ENCODE measurements at regions not wholly inside any gene's neighbourhood (a gene's known extent, or its start where the extent isn't known, plus 50 kb on each side); places are given as distances from the start of the nearest gene placed in this dataset.

DNA sequence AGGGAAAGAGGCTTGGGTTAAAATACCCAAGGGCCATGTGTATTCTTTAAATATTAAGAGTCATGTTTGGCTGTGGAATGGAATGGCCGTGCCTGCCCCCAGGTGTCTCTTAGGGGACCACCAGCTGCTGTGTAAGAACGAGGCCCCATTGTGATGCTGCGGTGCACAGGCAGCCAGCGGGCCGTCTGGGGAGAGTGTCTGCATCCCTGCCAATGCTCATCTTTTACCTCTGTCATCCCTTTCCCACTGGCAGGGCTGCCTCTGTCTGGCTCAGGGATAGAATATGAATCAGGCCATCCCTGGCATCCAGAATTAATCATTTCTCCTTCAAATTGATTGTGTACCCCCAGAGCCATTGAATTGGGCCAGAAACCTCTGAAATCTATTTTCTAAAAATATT lies 137.8 kb upstream of the GALNT17 start:
- no peak for DNase-seq

DNA sequence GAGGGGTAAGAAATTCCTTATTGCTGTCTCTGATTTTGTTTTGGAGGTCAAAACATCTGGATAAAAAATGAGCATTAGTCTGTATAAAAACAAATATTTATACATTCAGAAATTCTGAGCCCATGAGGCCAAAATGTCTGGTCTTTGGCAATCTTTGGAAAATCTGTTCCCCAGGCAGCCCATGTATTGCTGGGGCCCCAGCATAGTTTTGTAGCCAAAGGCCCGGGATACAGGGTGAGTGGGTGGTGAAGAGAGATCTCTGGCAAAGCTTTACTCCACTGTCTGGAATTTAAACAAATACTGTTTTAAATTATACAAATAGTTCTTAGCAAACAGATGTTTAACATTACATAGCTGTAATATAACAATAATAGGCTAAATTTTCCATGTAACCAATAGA lies 134.7 kb upstream of the GALNT17 start:
- DNase-seq: no peak

DNA sequence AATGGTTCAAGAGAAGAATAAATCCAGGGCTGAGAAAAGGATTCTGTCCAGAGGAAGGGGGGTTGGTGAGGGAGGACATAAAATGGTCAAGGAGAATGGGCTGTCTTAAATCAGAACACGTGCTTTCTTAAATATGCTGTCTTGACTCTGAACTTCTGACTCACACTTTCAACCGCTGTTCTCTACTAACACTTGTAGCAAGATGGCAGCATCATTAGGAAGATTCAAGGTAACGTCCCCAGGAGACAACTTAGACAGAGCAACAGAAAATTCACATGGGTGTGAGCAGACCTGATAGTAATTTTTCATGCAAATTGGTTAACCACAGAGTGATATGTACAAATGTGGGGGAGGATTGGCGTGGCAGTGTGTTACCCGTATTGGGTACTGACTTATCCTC lies 126.8 kb upstream of the GALNT17 start:
- no peak for DNase-seq

DNA sequence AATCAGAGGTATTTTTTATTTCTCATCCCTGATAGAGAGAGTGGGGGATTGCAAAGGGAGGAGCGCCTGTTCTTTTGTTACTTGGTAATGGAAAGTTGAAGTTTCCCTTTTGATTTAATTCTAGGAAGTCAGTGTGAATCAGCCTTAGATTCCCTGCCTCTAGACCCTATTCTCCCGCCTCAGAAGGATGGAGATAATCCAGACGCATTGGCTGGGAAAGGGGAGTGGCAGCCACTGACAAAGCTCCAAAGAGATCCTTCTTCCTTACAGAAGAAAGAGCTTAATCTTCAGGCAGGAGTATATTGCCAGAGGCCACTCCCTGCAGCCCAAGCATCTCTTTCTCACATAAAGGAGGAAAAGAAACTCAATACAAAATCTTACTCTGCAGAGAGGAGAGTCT lies 122.3 kb upstream of the GALNT17 start:
- DNase-seq: no peak

DNA sequence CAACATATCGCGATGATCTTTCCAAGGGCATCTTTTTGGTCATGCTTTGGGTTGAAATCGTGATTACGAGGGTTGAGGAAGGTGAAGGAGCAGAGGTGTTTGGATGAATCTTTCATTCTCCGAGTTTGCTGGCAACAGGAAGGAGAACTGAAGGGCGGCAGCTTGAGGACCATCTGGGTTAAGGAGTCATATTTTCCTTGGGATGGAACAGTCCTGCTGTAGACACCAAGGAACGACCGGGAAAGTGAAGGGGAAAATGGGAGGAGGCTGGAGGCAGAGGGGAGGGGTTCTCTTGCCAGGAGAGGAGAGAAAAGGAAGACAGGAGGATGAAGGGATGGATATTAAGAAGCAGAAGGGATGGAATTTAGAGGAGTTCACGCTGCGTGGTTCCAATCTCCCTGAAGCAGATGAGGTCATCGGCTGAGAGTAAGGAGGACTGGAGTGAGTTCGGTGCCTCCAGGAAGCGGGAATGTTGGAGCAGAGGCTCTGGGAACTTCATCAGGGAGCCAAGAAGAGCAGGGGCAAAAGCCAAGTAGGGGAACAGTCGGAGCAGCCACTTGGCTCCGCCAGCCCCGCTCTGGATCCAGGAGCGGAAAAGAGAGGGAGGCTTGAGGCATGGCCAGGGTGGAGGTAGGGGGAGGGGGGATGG lies 116.6 kb upstream of the GALNT17 start:
- no peak for DNase-seq

DNA sequence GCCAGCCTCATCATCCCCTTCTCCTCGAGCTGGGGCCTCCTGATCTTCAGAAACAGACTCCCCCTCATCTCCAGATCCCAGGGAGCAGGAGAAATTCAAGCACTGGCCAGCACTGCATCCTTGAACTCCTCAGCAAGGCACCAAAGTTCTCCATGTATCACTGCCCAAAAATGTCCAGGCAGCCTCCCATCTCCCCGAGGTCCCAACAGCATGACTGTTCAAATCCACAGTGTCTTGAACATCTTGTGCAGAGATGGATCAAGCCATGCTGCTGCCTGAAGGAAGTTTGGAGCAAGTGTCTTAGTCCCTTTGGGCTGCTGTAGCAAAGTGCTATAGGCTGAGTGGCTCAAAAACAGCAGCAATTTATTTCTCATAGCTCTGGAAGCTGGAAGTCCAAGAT lies 115.5 kb upstream of the GALNT17 start:
- DNase-seq: no peak

DNA sequence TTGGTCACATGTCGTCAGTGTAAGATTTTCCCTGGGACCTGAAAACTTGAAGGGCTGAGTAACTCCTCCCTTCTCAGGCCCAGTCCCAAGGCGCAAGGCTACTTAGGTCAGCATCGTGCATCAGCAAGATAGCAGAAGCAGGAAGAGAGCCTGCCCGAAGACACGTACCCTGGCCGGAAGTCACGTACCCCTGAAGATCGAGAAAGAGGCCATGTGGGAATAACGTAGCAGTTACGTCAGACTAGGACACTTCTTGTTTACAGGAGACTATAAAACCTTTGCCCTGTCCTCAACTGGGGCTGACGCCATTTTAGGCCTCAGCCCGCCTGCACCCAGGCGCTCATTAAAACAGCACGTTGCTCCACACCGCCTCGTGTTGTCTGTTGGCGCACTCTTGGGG lies 114.3 kb upstream of the GALNT17 start:
- no peak for DNase-seq

DNA sequence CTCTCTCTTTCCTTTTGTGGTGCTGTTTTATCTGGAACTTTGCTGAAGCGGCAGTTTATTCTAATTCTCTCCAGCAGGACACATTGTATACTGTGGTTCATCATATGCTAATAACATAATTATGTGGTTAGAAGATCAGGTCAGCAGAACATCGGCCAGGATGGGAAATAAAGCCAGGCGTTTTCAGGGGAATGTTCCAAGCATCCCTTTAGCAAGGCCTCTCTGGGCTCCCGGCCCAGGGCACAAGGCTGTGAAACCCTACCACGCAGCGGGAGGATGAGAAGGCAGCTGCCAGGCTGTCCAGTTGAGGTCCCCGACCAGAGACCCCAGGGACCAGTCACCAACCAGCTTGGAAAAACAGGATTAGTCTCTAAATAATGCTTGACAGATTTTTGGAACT lies 112.2 kb upstream of the GALNT17 start:
- no peak for DNase-seq

DNA sequence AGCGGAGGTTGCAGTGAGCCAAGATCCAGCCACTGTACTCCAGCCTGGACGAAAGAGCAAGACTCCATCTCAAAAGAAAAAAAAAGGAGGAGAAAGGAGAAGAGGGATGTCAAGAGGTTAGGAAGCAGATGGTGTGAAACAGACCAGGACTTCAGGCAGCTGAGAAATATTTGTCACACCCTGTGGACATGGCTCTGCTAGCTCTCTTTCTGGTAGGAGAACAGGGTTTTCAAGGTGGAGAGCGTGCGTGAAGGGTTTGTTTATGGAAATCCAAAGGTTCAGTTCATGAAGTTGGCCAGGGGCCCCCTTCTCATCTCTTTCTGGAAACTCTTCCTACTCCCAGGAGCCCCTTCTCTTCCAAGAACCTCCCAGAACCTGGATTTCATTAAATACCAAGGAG lies 110.8 kb upstream of the GALNT17 start:
- no peak for DNase-seq

DNA sequence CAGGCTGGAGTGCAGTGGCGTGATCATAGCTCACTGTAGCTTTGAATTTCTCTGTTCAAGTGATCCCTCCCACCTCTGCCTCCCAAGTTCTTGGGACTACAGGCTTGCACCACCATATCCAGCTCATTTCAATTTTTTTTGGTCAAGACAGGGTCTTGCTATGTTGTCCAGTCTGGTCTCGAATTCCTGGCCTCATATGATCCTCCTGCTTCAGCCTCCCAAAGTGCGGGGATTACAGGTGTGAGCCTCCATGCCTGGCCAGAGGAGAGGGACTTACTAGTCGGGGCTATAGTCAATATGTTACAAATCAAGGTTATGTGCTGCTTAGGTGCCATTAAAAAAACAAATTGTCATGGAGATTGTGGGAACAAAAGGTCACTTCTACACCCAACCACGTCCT lies 105.3 kb upstream of the GALNT17 start:
- no peak for DNase-seq

DNA sequence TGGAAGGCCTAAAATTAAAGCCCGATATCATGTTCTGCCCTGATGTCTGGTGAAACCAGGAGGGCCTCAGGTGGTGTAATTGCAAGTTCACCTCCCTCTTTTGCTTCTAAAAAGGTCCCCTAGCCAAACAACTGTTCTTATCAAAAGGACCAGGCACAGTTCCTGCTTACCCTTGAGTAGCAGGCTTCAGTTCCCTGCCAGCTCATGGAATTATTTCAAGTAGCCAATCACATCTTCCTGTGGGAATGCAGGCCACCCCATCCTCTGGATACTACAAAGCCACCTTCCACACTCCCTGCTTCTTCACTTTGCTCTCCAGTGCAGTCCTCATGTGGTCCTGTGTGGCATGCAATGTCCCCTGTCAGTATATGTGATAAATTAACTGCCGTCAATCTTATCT lies 97.7 kb upstream of the GALNT17 start:
- no peak for DNase-seq

DNA sequence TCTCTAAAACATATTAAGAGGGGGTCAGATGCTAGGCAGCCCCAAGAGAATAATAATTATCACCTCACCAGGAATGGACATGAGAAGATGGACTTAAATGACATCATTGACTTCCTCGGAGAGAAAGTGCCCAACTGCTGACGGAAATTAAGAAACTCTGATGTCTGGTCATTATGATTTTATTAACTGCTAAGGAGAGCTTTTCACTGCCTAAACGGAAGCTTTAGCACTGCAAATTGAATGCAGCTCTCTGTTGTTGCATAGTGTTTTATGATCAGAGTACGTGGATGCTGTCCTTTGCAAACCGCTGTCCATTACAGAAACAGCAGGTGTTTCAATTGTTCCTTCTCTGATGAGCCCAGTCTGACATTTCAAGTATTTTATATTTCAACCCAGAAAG lies 89.4 kb upstream of the GALNT17 start:
- no peak for DNase-seq

DNA sequence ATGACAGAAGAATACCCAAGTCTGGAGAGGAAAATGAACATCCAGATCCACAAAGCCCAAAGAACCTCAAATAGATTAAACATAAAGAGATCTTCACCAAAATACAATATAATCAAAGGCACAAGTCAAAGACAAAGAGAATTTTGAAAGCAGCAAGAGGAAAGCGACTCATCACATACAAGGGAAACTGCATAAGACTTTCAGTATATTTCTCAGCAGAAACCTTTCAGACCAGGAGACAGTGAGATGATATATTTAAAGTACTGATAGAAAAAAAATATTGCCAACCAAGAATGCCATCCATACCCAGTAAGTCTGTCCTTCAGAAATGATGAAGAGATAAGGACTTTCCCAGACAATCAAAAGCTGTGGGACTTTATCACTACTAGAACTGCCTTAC lies 81.5 kb upstream of the GALNT17 start:
- no peak for DNase-seq

DNA sequence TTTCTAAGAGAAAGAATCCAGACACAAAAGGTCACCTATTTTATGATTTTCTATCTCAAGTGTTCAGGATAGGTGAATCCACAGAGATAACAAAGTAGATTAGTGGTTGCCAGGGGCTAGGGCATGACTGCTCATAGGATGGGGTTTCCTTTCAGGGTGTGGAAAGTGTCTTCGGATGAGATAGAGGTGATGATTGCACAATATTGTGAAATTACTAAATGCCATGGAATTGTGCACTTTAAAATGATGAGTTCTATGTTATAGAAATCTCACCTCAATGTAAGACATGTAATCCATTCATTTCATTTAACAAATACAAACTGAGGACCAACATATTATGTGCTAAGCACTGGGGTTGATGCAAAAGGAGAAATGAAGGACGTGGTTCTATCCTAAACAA lies 76.4 kb upstream of the GALNT17 start:
- DNase-seq: no peak

DNA sequence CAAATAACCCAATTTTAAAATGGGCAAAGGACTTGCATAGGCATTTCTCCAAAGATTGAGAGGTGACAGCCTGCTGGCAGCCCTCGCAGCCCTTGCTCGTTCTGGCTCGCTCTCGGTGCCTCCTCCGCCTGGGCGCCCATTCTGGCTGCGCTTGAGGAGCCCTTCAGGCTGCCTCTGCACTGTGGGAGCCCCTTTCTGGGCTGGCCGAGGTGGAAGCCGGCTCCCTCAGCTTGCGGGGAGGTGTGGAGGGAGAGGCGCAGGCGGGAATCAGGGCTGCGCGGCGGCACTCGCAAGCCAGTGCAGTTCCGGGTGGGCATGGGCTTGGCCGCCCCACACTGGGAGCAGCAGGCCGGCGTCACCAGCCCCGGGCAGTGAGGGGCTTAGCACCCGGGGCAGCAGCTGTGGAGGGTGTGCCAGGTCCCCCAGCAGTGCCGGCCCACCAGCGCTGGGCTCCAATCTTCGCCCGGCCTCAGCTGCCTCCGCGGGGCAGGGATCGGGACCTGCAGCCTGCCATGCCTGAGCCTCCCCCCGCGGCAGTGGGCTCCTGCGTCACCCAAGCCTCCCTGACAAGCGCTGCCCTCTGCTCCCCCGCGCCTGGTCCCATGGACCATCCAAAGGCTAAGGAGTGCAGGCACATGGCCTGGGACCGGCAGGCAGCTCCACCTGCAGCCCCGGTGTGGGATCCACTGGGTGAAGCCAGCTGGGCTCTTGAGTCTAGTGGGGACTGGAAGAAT lies 54.0 kb upstream of the GALNT17 start:
- no peak for DNase-seq

Data from activated gamma-delta T cell treated with Interleukin-2 at 50 U/mL for 16 hours (primary cell).